HepG2 (cell line): ENCODE measurements at regions not wholly inside any gene's neighbourhood (a gene's known extent, or its start where the extent isn't known, plus 50 kb on each side); places are given as distances from the start of the nearest gene placed in this dataset.

ENCODE experiments used
- AKAP8 ChIP-seq: sonication (generic); formaldehyde crosslinking; IDR thresholded peaks from 2 replicates; pipeline ENCODE4 v1.5.1; 2020; ENCODE audit warnings: mild to moderate bottlenecking, missing genetic modification reagents
- ARNTL ChIP-seq: sonication (generic); formaldehyde crosslinking; IDR thresholded peaks from 2 replicates; pipeline ENCODE4 v1.4.0; 2020; ENCODE audit warnings: mild to moderate bottlenecking, missing genetic modification reagents
- KLF12 ChIP-seq: sonication (generic); formaldehyde crosslinking; IDR thresholded peaks from 2 replicates; pipeline ENCODE4 v1.4.0; 2020; ENCODE audit warnings: missing genetic modification reagents, borderline replicate concordance
- NBN ChIP-seq: fragments of 450-650 bp; conservative IDR thresholded peaks from 2 replicates; pipeline ENCODE4 v1.6.1; 2017
- NCOA1 ChIP-seq: sonication (generic); formaldehyde crosslinking; IDR thresholded peaks from 2 replicates; pipeline ENCODE4 v1.9.0; 2021; ENCODE audit warnings: missing genetic modification reagents
- PAX8 ChIP-seq: sonication (generic); formaldehyde crosslinking; IDR thresholded peaks from 2 replicates; pipeline ENCODE4 v1.8.0; 2022; ENCODE audit warnings: mild to moderate bottlenecking, missing genetic modification reagents, borderline replicate concordance
- ZBTB20 ChIP-seq: sonication (generic); formaldehyde crosslinking; IDR thresholded peaks from 2 replicates; pipeline ENCODE4 v1.8.1; 2023; ENCODE audit warnings: missing genetic modification reagents, low read depth, mild to moderate bottlenecking, borderline replicate concordance
- ZIK1 ChIP-seq: sonication (generic); formaldehyde crosslinking; IDR thresholded peaks from 2 replicates; pipeline ENCODE4 v1.5.0; 2020; ENCODE audit warnings: mild to moderate bottlenecking, low read depth, missing genetic modification reagents, borderline replicate concordance
- ZMYM4 ChIP-seq: sonication (generic); formaldehyde crosslinking; IDR thresholded peaks from 2 replicates; pipeline ENCODE4 v1.8.1; 2023; ENCODE audit warnings: mild to moderate bottlenecking, missing genetic modification reagents
- ZNF34 ChIP-seq: sonication (generic); formaldehyde crosslinking; IDR thresholded peaks from 2 replicates; pipeline ENCODE4 v1.4.0; 2020; ENCODE audit warnings: mild to moderate bottlenecking, missing genetic modification reagents, borderline replicate concordance
- ZNF570 ChIP-seq: sonication (generic); formaldehyde crosslinking; IDR thresholded peaks from 2 replicates; pipeline ENCODE4 v1.4.0; 2020; ENCODE audit warnings: mild to moderate bottlenecking, missing genetic modification reagents, borderline replicate concordance
- ZNF672 ChIP-seq: sonication (generic); formaldehyde crosslinking; IDR thresholded peaks from 2 replicates; pipeline ENCODE4 v1.8.1; 2022; ENCODE audit warnings: missing genetic modification reagents
- TF ChIP-seq, protein P1 (sequence below): sonication (generic); formaldehyde crosslinking; IDR thresholded peaks from 2 replicates; pipeline ENCODE4 v1.5.1; 2020; ENCODE audit warnings: mild to moderate bottlenecking, missing genetic modification reagents, moderate library complexity
- TF ChIP-seq, protein P2 (sequence below): sonication (generic); formaldehyde crosslinking; IDR thresholded peaks from 2 replicates; pipeline ENCODE4 v1.8.0; 2022; ENCODE audit warnings: missing genetic modification reagents, low read depth, mild to moderate bottlenecking, borderline replicate concordance
- TF ChIP-seq, protein P3 (sequence below): sonication (generic); formaldehyde crosslinking; IDR thresholded peaks from 2 replicates; pipeline ENCODE4 v1.4.0; 2020; ENCODE audit warnings: mild to moderate bottlenecking, low read depth, missing genetic modification reagents
- TF ChIP-seq, protein P4 (sequence below): sonication (generic); formaldehyde crosslinking; IDR thresholded peaks from 2 replicates; pipeline ENCODE4 v1.4.0; 2020; ENCODE audit warnings: mild to moderate bottlenecking, missing genetic modification reagents
- TF ChIP-seq, protein P5 (sequence below): sonication (generic); formaldehyde crosslinking; IDR thresholded peaks from 2 replicates; pipeline ENCODE4 v1.5.1; 2020; ENCODE audit warnings: mild to moderate bottlenecking, missing genetic modification reagents, borderline replicate concordance
- TF ChIP-seq, protein P6 (sequence below): sonication (generic); formaldehyde crosslinking; IDR thresholded peaks from 2 replicates; pipeline ENCODE4 v1.4.0; 2020; ENCODE audit warnings: mild to moderate bottlenecking, missing genetic modification reagents
- TF ChIP-seq, protein P7 (sequence below): sonication (generic); formaldehyde crosslinking; IDR thresholded peaks from 2 replicates; pipeline ENCODE4 v1.8.0; 2022; ENCODE audit warnings: mild to moderate bottlenecking, missing genetic modification reagents, moderate library complexity

DNA sequence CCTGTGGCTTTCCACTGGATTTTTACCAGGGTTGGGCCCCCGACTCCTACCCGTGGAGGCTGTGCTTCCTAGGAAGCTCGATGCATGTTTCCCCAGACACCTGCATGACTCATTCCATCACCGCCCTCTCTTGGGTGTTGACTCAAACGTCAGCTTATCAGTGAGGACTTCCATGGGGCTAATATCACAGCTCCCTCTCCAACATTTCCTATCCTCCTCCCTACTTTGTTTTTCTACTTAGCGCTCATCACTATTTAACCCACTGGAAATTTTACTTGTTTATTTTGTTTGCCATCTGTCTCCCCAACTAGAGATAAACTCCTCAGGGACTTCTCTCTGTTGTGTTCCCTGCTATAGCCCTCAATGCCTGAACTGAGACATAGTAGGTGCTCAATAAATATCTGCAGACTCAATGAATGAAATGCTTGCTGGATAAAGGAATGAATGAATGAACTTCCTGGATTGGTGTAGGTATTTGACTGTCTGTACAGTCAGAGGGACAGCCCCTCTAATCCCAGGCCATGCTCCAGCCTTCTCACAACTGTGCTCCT is 55.9 kb upstream of the EPCAM start (continued):
- TF ChIP-seq, protein P1, sequence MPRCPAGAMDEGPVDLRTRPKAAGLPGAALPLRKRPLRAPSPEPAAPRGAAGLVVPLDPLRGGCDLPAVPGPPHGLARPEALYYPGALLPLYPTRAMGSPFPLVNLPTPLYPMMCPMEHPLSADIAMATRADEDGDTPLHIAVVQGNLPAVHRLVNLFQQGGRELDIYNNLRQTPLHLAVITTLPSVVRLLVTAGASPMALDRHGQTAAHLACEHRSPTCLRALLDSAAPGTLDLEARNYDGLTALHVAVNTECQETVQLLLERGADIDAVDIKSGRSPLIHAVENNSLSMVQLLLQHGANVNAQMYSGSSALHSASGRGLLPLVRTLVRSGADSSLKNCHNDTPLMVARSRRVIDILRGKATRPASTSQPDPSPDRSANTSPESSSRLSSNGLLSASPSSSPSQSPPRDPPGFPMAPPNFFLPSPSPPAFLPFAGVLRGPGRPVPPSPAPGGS: no peak
- TF ChIP-seq NBN (no peak), ZBTB20 (CRISPR knock-in tag) (no peak), KLF12 (no peak), PAX8 (CRISPR knock-in tag) (no peak), AKAP8 (CRISPR knock-in tag) (no peak), ZNF570 (no peak), ZNF672 (CRISPR knock-in tag) (no peak), NCOA1 (no peak), ZIK1 (CRISPR knock-in tag) (no peak), ZNF34 (CRISPR knock-in tag) (no peak), ZMYM4 (peak; percentile 35; the same call in 1 of the 2 replicates), ARNTL (CRISPR knock-in tag) (no peak)
- TF ChIP-seq, protein P2, sequence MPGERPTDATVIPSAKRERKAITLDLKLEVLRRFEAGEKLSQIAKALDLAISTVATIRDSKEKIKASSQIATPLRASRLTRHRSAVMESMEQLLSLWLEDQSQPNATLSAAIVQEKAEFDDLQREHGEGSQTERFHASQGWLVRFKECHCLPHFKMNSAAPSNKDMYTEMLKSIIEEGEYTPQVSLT (CRISPR knock-in tag): no peak
- TF ChIP-seq, protein P3, sequence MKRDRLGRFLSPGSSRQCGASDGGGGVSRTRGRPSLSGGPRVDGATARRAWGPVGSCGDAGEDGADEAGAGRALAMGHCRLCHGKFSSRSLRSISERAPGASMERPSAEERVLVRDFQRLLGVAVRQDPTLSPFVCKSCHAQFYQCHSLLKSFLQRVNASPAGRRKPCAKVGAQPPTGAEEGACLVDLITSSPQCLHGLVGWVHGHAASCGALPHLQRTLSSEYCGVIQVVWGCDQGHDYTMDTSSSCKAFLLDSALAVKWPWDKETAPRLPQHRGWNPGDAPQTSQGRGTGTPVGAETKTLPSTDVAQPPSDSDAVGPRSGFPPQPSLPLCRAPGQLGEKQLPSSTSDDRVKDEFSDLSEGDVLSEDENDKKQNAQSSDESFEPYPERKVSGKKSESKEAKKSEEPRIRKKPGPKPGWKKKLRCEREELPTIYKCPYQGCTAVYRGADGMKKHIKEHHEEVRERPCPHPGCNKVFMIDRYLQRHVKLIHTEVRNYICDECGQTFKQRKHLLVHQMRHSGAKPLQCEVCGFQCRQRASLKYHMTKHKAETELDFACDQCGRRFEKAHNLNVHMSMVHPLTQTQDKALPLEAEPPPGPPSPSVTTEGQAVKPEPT (CRISPR knock-in tag): no peak
- TF ChIP-seq, protein P4, sequence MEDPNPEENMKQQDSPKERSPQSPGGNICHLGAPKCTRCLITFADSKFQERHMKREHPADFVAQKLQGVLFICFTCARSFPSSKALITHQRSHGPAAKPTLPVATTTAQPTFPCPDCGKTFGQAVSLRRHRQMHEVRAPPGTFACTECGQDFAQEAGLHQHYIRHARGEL (CRISPR knock-in tag): no peak
- TF ChIP-seq, protein P5, sequence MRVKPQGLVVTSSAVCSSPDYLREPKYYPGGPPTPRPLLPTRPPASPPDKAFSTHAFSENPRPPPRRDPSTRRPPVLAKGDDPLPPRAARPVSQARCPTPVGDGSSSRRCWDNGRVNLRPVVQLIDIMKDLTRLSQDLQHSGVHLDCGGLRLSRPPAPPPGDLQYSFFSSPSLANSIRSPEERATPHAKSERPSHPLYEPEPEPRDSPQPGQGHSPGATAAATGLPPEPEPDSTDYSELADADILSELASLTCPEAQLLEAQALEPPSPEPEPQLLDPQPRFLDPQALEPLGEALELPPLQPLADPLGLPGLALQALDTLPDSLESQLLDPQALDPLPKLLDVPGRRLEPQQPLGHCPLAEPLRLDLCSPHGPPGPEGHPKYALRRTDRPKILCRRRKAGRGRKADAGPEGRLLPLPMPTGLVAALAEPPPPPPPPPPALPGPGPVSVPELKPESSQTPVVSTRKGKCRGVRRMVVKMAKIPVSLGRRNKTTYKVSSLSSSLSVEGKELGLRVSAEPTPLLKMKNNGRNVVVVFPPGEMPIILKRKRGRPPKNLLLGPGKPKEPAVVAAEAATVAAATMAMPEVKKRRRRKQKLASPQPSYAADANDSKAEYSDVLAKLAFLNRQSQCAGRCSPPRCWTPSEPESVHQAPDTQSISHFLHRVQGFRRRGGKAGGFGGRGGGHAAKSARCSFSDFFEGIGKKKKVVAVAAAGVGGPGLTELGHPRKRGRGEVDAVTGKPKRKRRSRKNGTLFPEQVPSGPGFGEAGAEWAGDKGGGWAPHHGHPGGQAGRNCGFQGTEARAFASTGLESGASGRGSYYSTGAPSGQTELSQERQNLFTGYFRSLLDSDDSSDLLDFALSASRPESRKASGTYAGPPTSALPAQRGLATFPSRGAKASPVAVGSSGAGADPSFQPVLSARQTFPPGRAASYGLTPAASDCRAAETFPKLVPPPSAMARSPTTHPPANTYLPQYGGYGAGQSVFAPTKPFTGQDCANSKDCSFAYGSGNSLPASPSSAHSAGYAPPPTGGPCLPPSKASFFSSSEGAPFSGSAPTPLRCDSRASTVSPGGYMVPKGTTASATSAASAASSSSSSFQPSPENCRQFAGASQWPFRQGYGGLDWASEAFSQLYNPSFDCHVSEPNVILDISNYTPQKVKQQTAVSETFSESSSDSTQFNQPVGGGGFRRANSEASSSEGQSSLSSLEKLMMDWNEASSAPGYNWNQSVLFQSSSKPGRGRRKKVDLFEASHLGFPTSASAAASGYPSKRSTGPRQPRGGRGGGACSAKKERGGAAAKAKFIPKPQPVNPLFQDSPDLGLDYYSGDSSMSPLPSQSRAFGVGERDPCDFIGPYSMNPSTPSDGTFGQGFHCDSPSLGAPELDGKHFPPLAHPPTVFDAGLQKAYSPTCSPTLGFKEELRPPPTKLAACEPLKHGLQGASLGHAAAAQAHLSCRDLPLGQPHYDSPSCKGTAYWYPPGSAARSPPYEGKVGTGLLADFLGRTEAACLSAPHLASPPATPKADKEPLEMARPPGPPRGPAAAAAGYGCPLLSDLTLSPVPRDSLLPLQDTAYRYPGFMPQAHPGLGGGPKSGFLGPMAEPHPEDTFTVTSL (CRISPR knock-in tag): peak; percentile 16; the same call in 1 of the 2 replicates
- TF ChIP-seq, protein P6, sequence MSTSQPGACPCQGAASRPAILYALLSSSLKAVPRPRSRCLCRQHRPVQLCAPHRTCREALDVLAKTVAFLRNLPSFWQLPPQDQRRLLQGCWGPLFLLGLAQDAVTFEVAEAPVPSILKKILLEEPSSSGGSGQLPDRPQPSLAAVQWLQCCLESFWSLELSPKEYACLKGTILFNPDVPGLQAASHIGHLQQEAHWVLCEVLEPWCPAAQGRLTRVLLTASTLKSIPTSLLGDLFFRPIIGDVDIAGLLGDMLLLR: no peak
- TF ChIP-seq, protein P7, sequence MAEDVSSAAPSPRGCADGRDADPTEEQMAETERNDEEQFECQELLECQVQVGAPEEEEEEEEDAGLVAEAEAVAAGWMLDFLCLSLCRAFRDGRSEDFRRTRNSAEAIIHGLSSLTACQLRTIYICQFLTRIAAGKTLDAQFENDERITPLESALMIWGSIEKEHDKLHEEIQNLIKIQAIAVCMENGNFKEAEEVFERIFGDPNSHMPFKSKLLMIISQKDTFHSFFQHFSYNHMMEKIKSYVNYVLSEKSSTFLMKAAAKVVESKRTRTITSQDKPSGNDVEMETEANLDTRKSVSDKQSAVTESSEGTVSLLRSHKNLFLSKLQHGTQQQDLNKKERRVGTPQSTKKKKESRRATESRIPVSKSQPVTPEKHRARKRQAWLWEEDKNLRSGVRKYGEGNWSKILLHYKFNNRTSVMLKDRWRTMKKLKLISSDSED: no peak
